Gastroesophageal sphincter (tissue), 4 donors: ENCODE measurements at regions not wholly inside any gene's neighbourhood (a gene's known extent, or its start where the extent isn't known, plus 50 kb on each side); places are given as distances from the start of the nearest gene placed in this dataset.
A peak's percentile ranks its signal among the peaks of the same experiment; 100 is the strongest.

Source experiments
- ATAC-seq: fragments of 150-250 bp; one replicate; pipeline ENCODE4 v1.9.1; 2016; ENCODE audit warnings: mild to moderate bottlenecking, moderate library complexity
- H3K27ac ChIP-seq, 4 donors: fragments of 200-600 bp; sonication (generic) in 3 of 4; 1 replicate in 3 of 4; 2 replicates in 1 of 4; pipeline ENCODE4 v1.5.1; 2016 to 2019
- H3K27me3 ChIP-seq: fragments of 200-600 bp; sonication (generic); one replicate; pipeline ENCODE4 v1.5.1; 2019
- H3K36me3 ChIP-seq, 2 donors: fragments of 200-600 bp; sonication (generic); one replicate each; pipeline ENCODE4 v1.5.1; 2019; ENCODE audit warnings: control low read depth in 1 of 2
- H3K4me1 ChIP-seq, 3 donors: fragments of 200-600 bp; sonication (generic); 1 replicate in 2 of 3; 2 replicates in 1 of 3; pipeline ENCODE4 v1.5.1; 2016 to 2019; ENCODE audit warnings: control low read depth in 2 of 3
- H3K4me3 ChIP-seq, 2 donors: fragments of 200-600 bp; sonication (generic); one replicate each; pipeline ENCODE4 v1.5.1; 2019; ENCODE audit warnings: mild to moderate bottlenecking in 1 of 2, moderate library complexity in 1 of 2
- H3K9me3 ChIP-seq, 3 donors: fragments of 200-600 bp; sonication (generic); one replicate each; pipeline ENCODE4 v1.5.1; 2017 to 2019; ENCODE audit warnings: control low read depth in 2 of 3
- EP300 ChIP-seq: sonication (generic); formaldehyde crosslinking; IDR thresholded peaks from one replicate; pipeline ENCODE4 v1.6.1; 2017; ENCODE audit warnings: antibody characterized with exemption, mild to moderate bottlenecking
- POLR2A ChIP-seq, 2 donors: fragments of 450-650 bp; IDR thresholded peaks; one replicate each; pipeline ENCODE4 v1.6.1; 2017; ENCODE audit warnings: antibody characterized with exemption in 2 of 2, mild to moderate bottlenecking in 2 of 2, moderate library complexity in 1 of 2
- POLR2AphosphoS5 ChIP-seq: sonication (generic); formaldehyde crosslinking; IDR thresholded peaks from one replicate; pipeline ENCODE4 v1.6.1; 2017; ENCODE audit warnings: antibody characterized with exemption
- WGBS, 2 donors: methylation state at CpG; one replicate each; pipeline ENCODE4 v1.1.5; 2018; ENCODE audit warnings: low coverage in 1 of 2; 5-methylcytosine and 5-hydroxymethylcytosine counted together
- TF ChIP-seq, protein P1 (sequence below), 4 experiments: fragments of 200-600 bp in 2 of 4; fragments of 450-650 bp in 2 of 4; sonication (generic) in 1 of 4; IDR thresholded peaks; one replicate each; pipeline ENCODE4 v1.5.1; 2017 to 2019; ENCODE audit warnings: antibody characterized with exemption in 4 of 4, mild to moderate bottlenecking in 2 of 4, moderate library complexity in 2 of 4

DNA sequence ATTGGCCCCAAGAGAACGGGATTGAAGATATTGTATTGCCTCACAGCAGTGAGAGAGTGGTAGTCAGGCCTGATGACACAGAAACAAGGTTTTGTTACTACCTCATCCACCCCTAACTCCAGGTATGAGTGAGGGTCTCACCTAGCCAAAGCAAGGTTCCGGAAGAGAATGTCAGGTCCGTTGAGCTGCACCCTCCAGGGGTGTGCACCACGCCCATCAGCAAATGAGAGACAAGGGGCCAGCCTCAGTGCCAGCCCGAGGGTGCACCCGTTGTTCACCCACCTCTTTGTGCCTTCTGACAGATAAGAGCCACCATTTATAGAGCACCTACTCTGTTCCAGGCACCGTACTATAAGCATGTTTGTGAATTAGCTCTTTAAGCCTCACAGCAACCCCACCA lies 121.9 kb upstream of the IPO9 start:
- no peak for ATAC-seq
- Histone ChIP-seq H3K4me1 (peaks cover 0 to 59% (median 33%) of the 10 kb centered on the region in 3 donors), H3K4me3 (no peak overlapping the region), H3K36me3 (no peaks in the 10 kb centered on the region), H3K9me3 (no peaks in the 10 kb centered on the region), H3K27me3 (no peaks in the 10 kb centered on the region), H3K27ac (no peak overlapping the region)
- TF ChIP-seq, protein P1, sequence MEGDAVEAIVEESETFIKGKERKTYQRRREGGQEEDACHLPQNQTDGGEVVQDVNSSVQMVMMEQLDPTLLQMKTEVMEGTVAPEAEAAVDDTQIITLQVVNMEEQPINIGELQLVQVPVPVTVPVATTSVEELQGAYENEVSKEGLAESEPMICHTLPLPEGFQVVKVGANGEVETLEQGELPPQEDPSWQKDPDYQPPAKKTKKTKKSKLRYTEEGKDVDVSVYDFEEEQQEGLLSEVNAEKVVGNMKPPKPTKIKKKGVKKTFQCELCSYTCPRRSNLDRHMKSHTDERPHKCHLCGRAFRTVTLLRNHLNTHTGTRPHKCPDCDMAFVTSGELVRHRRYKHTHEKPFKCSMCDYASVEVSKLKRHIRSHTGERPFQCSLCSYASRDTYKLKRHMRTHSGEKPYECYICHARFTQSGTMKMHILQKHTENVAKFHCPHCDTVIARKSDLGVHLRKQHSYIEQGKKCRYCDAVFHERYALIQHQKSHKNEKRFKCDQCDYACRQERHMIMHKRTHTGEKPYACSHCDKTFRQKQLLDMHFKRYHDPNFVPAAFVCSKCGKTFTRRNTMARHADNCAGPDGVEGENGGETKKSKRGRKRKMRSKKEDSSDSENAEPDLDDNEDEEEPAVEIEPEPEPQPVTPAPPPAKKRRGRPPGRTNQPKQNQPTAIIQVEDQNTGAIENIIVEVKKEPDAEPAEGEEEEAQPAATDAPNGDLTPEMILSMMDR (IDR thresholded peaks at IDR 0.05), result no peak
- TF ChIP-seq EP300 (no peak), POLR2AphosphoS5 (no peak), POLR2A (IDR thresholded peaks at IDR 0.05) (no peak)
- 89 to 92% methylated on average over 2 to 5 of the region's 7 CpGs for WGBS, 2 donors

DNA sequence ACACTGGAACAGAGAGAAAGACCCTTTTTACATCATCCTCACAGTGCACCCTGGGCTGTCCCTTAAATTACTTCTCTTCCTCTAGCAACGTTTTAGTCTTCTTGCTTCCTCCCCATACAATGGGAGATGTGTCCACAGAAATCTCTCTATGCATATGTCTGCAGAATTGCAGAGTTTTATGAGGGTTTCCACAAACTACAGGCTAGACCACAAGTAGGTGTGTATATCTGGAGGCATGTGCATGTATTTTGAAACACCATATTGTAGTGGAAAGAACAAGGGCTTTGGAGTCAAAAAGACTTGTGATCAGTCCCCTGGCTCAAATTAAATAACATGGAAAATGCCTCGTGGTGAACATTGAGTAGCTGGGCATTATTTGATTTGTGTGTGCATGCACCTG lies 121.3 kb upstream of the IPO9 start:
- Histone ChIP-seq H3K4me3 (no peak overlapping the region), H3K9me3 (no peaks in the 10 kb centered on the region), H3K36me3 (no peaks in the 10 kb centered on the region), H3K4me1 (peaks cover 2 to 66% (median 39%) of the 10 kb centered on the region in 3 donors), H3K27ac (no peak overlapping the region), H3K27me3 (no peaks in the 10 kb centered on the region)
- TF ChIP-seq POLR2AphosphoS5 (no peak), POLR2A (IDR thresholded peaks at IDR 0.05) (no peak), EP300 (no peak)
- no peak for ATAC-seq
- 31 to 69% methylated on average over 2 of the region's 2 CpGs for WGBS, 2 donors

DNA sequence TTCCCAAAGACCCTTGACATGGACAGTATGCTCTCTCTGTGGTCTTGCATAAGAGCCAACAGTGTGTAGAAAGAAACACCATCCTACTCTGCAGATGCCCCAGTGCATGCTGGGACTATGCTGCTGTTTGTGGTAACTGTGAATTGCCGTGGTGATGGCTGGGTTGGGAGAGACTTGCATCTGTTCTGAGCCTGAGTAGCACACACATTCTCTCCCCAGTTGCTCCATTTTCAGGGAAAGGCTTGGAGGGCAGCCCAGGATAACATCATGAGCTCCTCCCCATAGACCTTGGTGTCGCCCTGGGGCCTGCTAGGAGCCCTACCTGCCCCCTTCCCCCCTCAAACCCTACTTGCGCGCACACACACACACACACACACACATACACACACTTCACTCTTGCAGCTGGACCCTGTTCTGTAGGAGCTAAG lies 120.9 kb upstream of the IPO9 start:
- WGBS, 2 donors, result 34% methylated on average over 2 of the region's 4 CpGs; no CpG with 5 or more reads in 1 of the 2 donors
- no peak for ATAC-seq
- TF ChIP-seq, protein P1 (IDR thresholded peaks at IDR 0.05), result no peak
- TF ChIP-seq EP300, result no peak
- no peak for TF ChIP-seq POLR2AphosphoS5
- no peak for TF ChIP-seq POLR2A (IDR thresholded peaks at IDR 0.05)
- Histone ChIP-seq H3K27ac (peak overlapping the region in 2 of 4 donors; percentile 9 to 27), H3K27me3 (no peaks in the 10 kb centered on the region), H3K36me3 (no peaks in the 10 kb centered on the region), H3K9me3 (no peaks in the 10 kb centered on the region), H3K4me3 (no peak overlapping the region), H3K4me1 (peaks cover 6 to 66% (median 43%) of the 10 kb centered on the region in 3 donors)

DNA sequence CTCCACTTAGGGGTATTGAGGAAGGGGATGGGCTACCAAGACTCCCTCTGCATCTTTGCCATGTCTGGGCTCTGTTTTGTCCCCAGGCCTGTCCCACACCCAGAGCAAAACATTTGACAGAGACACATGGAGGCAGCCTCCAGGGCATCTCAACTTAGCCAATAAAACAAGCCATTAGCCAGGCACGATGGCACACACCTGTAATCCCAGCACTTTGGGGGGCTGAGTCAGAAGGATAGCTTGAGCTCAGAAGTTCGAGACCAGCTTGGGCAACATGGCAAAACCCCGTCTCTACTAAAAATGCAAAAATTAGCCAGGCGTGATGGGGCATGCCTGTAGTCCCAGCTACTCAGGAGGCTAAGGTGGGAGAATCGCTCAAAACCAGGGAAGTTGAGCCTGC lies 120.3 kb upstream of the IPO9 start:
- H3K36me3 ChIP-seq, result no peaks in the 10 kb centered on the region
- TF ChIP-seq POLR2AphosphoS5, result no peak
- TF ChIP-seq, protein P1 (IDR thresholded peaks at IDR 0.05), result no peak
- no peak for TF ChIP-seq EP300
- no peaks in the 10 kb centered on the region for H3K9me3 ChIP-seq
- 88 to 92% methylated on average over 4 to 5 of the region's 5 CpGs for whole genome bisulfite sequencing, 2 donors
- no peak for ATAC-seq
- H3K27ac ChIP-seq, result peak overlapping the region in 1 of 4 donors; percentile 9
- no peaks in the 10 kb centered on the region for H3K27me3 ChIP-seq
- peaks cover 7 to 66% (median 43%) of the 10 kb centered on the region in 3 donors for H3K4me1 ChIP-seq
- H3K4me3 ChIP-seq, result no peak overlapping the region

DNA sequence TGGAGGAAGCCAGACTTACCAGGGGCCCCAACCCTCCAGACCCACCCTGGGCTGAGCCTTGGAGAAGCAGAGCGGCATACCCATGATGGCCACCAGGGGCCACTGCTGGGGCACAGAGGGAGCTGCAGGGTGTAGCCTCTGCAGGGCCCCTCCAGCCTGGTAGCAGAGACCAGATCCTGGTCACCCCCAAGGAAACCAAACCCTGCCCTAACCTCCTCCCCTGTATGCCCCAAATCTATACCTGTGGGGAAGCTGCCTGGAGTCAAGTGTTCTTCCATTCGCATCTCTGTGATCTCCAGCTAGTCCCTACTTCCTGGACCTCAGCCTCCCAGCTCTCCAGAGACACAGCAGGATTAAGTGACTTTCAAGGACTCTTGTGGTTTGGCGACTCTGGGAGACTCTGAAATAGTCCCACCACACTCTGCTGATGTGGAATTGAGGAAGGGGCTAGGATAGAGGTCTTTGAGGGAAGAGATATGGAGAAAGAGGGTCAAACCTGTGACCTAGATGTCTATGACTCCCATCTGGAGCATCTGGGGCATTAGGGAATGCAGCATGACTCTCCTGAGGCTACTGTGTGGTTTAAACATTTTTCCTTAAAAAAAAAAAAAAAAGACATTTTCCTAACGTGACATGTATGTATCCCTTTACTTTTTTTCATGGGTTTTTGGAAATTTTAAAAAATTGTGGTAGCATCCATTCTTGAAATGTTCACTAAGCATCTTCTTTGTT lies 119.2 kb upstream of the IPO9 start:
- Histone ChIP-seq H3K36me3 (no peaks in the 10 kb centered on the region), H3K27me3 (no peaks in the 10 kb centered on the region), H3K9me3 (no peaks in the 10 kb centered on the region), H3K4me3 (no peak overlapping the region), H3K27ac (peak overlapping the region in 1 of 4 donors; percentile 50), H3K4me1 (peaks cover 7 to 67% (median 49%) of the 10 kb centered on the region in 3 donors)
- peak; percentile 29 for ATAC-seq
- TF ChIP-seq POLR2AphosphoS5 (no peak), EP300 (no peak), POLR2A (IDR thresholded peaks at IDR 0.05) (no peak)
- TF ChIP-seq, protein P1 (IDR thresholded peaks at IDR 0.05), result peak in 3 of 4 experiments; percentile 93 to 99 (median 97)
- 36 to 60% methylated on average over 1 to 2 of the region's 4 CpGs for WGBS, 2 donors
